Left ventricle myocardium superior (tissue), 1 donor: ENCODE measurements at regions not wholly inside any gene's neighbourhood (a gene's known extent, or its start where the extent isn't known, plus 50 kb on each side); places are given as distances from the start of the nearest gene placed in this dataset.
"Not testable (repeated sequence)": the region's sequence is repeated elsewhere in the genome, so short reads cannot be mapped to it uniquely, and the experiment has no call there.

ENCODE experiments used
- ATAC-seq: fragments of 200-7000 bp; cut with Tn5 transposase; one replicate; pipeline ENCODE4 v1.9.1; 2020; ENCODE audit warnings: mild to moderate bottlenecking, moderate library complexity
- DNase-seq: peaks from one replicate; pipeline ENCODE4 v3.0.0-alpha.2; 2020
- intact Hi-C: fragments of 100-400 bp; cut with micrococcal nuclease; formaldehyde crosslinking; loops from one replicate; pipeline ENCODE4 v1.11.0; 2022
- donor health status: DM: no; HTN: yes; CAD: no; lungs with severe emphysema.

GRCh38 chr3:84634668-84635067 is 324.1 kb upstream of the CADM2 start:
- no peak for DNase-seq
- no peak for ATAC-seq

DNA sequence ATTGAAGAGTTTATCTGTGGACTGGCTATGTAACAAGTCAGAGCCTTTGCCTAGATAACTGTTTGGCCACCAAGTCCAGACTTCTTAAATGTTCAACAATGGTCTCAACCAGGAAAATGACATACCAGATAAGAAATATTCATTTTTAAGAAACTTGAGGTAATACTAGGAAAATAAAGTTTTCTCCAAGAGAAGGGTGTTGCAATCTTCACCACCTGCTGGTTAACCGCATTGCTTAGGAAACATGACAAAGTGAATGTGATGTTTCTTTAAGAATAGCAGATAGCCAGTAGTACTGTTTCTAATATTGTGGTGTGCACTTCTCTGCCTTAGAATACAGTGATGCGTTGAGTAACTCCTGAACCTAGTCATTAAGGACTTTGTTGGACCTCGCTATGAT is 321.5 kb upstream of the CADM2 start:
- ATAC-seq: no peak
- intact Hi-C loops: no loop called here

More at GRCh38 chr3:84634668-84635067, 324.1 kb upstream of the CADM2 start:
- intact Hi-C loops: no loop called here

DNA sequence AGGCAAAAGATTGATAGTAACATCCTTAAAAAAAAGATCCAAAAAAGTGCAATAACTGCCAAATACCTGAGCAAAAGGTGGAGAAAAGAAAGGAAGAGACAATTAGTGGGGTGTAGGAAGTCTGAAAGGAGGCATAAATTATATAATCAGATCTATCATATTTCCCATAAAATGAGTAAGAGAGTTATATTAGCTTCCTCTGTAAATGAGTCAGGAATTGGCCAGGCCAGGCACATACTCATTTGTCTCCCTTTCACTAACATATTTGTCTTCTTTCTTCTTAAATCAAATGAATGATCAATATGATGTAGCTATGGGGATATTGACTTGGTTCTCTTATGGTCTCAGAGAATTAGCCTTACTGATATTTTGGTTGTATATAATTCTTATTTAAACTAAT is 292.3 kb upstream of the CADM2 start:
- no peak for DNase-seq
- no peak for ATAC-seq
- intact Hi-C loops: no loop called here

More for the DNA sequence above, 321.5 kb upstream of the CADM2 start:
- DNase-seq: no peak

- DNase-seq (no peak), ATAC-seq (no peak)
- intact Hi-C loops: no loop called here
Observed at GRCh38 chr3:84679211-84679610, 279.6 kb upstream of the CADM2 start.

GRCh38 chr3:84680700-84681099 is 278.1 kb upstream of the CADM2 start:
- DNase-seq: no peak
- ATAC-seq: no peak
- intact Hi-C loops: no loop called here

- intact Hi-C loops: no loop called here
- ATAC-seq: no peak
Observed at GRCh38 chr3:84683493-84683892, 275.3 kb upstream of the CADM2 start.

DNA sequence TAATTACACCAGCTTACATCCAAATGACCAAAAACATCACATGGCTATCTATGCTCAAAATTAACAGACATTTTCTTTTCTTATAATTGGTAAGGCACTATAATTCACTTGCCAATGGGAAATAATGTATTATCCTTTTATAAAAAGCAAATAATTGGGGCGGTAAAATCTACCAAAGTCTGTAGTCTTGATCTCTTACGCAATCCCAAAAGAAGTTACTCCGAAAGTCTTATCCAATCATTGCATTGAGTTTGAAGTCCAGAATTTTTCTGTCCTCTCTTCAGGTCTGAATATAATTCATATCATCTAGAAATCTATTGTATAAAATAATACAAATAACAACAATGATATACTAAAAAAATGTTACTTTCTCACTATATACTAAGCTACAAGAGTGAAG is 273.3 kb upstream of the CADM2 start:
- ATAC-seq: no peak
- intact Hi-C loops: no loop called here
- no peak for DNase-seq

More at GRCh38 chr3:84683493-84683892, 275.3 kb upstream of the CADM2 start:
- no peak for DNase-seq

- intact Hi-C loops: no loop called here
- ATAC-seq (no peak), DNase-seq (no peak)
Observed at GRCh38 chr3:84692261-84692660, 266.5 kb upstream of the CADM2 start.

DNA sequence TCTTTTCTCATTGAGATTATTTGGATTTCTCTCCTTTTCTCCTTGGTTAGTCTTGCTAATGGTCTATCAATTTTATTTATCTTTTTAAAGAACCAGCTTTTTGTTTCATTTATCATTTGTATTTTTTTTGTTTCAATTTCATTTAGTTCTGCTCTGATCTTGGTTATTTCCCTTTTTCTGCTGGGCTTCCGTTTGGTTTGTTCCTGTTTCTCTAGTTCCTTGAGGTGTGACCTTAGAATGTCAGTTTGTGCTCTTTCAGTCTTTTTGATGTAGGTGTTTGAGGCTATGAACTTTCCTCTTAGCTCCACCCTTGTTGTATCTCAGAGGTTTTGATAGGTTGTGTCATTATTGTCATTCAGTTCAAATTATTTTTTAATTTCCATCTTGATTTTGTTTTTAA is 248.5 kb upstream of the CADM2 start:
- ATAC-seq, DNase-seq, intact Hi-C loops: not testable (repeated sequence)

DNA sequence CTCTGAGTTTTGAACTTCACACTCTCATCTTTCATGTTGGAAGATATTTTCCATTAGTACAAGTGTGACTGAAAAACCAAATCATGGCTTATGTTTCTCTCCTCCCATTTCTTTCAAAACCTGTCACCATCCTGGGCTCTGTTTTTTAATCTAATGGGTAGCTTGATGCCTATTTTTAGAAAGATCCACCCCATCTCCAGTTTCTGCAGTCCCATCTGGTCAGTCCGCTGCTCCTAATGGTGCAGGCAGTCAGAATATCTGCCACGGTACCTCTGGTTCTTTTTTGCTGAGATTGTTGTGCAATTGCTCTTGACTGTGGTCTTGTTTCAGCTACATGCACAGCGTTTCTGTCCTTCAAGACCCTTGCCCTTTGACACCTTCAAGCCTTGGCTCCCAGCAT is 240.9 kb upstream of the CADM2 start:
- intact Hi-C loops: no loop called here
- no peak for ATAC-seq
- DNase-seq: no peak

- DNase-seq (no peak), ATAC-seq (no peak)
- intact Hi-C loops: no loop called here
Observed at GRCh38 chr3:84724877-84725276, 233.9 kb upstream of the CADM2 start.

GRCh38 chr3:84727616-84728015 is 231.2 kb upstream of the CADM2 start:
- DNase-seq (no peak), ATAC-seq (no peak)
- intact Hi-C loops: no loop called here

- DNase-seq, ATAC-seq, intact Hi-C loops: not testable (repeated sequence)
Observed at GRCh38 chr3:84734731-84735130, 224.1 kb upstream of the CADM2 start.

DNA sequence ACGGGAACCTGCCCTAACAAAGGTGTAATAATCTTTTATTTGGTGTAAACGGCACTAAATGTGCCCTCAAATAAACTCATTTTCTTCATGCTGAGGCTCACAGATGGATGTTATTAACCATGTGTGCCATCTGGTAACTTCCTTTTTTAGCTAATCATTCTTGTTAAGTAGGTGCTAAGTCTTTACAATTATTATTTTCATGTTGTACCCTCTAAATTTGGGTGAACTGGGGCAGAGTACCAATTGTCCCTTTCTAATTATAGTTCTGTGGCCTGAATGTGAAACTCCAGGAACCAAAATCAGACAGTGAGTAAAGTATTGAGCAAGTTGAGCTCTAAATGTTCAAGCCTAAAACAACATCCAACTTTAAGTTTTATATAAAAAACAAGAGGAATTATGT is 220.7 kb upstream of the CADM2 start:
- DNase-seq (no peak), ATAC-seq (no peak)
- intact Hi-C loops: no loop called here

GRCh38 chr3:84742915-84743425 is 215.8 kb upstream of the CADM2 start:
- ATAC-seq: no peak
- intact Hi-C loops: no loop called here
- DNase-seq: no peak

DNA sequence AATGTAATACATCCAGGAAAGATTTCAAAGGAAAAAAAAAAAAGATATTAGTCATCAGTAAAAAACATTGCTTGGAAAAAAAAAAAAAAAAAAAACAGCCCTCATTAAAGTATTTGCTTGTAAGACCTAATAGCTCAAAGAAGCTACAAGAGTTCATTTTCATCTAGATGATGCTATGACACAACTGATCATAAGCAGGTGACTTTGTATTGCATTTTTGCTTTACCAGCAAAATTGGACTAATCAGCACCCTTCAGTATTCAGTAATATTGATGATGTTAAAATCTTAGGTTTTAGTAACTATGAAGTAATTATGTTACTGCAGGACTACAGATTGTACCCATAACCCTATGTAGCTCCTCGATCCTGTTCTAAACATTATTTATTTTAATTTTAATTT is 214.7 kb upstream of the CADM2 start:
- no peak for ATAC-seq
- no peak for DNase-seq
- intact Hi-C loops: no loop called here

GRCh38 chr3:84755860-84756259 is 202.9 kb upstream of the CADM2 start:
- ATAC-seq: no peak
- DNase-seq: no peak
- intact Hi-C loops: no loop called here

DNA sequence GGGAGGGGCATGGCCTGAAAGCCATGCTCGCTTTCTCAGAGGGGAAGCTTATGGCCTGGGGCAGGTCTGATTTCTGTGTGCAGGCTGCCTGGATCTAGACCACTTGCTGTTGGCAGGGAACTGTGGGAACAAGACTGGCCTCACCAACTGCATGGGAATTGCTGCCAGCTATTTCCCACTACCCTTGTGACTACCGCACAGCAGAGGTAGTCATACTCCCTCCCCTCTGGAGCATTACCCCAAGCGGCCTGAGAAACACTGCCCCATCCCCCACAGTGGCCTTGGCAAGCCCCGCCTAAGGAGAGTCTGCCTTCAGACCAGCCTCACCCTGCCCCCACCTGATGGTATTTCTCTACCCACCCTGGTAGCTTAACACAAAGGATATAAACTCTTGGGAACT is 199.4 kb upstream of the CADM2 start:
- ATAC-seq (no peak), DNase-seq (no peak)
- intact Hi-C loops: no loop called here

DNA sequence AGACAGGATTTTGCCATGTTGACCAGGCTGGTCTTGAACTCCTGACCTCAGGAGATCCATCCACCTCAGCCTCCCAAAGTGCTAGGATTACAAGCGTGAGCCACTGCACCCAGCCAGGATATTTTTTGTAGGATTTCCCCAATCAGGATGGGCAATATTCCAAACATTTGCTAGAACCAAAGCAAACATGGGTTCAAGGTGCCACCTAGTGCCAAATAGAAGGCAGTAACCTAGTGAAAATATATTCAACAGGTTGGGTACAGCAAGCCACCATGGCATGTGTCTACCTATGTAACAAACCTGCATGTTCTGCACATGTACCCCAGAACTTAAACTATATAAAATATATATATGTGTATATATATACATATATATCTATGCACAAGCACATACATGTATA is 185.9 kb upstream of the CADM2 start:
- intact Hi-C loops: no loop called here
- ATAC-seq (no peak), DNase-seq (no peak)

GRCh38 chr3:84783281-84783680 is 175.5 kb upstream of the CADM2 start:
- ATAC-seq (no peak), DNase-seq (no peak)
- intact Hi-C loops: no loop called here

DNA sequence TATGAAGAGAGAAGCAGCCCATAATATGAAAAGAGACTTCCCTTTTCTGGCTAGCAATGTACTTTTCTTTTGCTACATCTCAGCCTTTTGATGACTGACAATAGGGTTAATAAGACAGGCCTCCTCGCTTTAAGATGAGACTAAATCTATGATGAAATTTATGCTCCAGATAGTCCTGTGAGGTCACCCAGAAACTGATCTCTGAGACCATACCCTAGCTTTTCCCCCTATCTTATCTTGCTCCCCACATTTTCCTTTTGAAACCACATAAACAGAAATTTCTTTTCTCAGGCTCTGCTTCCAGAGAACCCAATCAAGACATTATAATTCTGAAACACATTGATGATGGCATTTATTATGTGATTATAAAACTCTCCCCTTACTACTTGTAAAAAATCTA is 168.8 kb upstream of the CADM2 start:
- intact Hi-C loops: no loop called here
- no peak for DNase-seq
- ATAC-seq: no peak

- ATAC-seq (no peak), DNase-seq (no peak)
- intact Hi-C loops: no loop called here
Observed at GRCh38 chr3:84806958-84807357, 151.8 kb upstream of the CADM2 start.
